GM18861 (cell line): ENCODE measurements at regions not wholly inside any gene's neighbourhood (a gene's known extent, or its start where the extent isn't known, plus 50 kb on each side); places are given as distances from the start of the nearest gene placed in this dataset.
"Not testable (repeated sequence)": the region's sequence is repeated elsewhere in the genome, so short reads cannot be mapped to it uniquely, and the experiment has no call there.

Experiments used
- ATAC-seq: cut with Tn5 transposase; IDR thresholded peaks from one replicate; pipeline ENCODE4 v1.9.1; 2021; ENCODE audit not compliant: unreplicated experiment

DNA sequence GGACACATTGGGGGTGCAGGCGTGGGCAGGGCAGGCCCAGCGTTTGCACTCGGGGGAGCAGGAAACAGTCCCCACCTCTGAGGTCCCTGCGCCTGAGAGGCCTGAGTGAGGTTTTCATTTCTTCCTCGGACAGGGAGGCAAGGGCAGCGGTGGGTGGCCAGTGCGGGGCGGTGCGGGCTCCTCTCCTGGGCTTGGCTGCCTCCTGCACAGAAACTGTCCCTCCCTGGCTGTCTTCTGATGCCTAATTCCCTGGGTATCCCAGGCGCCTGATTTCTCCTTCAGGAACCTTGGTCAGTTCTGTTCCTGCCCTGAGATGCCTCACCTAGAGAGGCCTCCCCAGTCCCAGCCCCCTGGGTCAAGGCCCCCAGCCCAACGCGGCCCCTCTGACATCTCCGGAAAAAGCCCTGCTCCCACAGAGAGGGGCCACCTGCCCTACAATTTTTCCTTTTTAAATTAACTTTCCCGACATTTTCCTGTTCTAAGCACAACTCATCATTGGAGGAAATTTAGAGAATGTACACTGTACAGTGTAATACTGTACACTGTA, 260.3 kb downstream of the ADGRD1 start:
- no peak for ATAC-seq

DNA sequence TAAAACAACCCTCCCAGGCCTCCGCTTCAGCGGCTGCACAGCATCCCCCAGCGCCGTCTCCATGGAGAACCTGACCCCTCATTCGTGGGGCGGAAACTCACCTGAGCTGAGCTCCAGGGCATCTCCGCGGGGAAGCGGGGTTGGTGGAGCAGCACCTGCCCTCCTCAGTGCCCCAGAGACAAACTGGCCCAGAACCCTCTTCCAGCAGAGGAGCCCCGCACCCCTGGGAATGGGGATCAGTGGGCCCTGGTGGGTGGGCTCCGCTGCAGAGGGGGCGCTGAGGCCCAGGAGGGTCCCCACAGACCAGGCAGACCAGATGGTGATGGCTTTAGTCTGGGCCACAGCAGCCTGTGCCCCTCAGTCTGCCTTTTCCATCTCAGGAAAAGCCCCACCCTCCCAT, 261.2 kb downstream of the ADGRD1 start:
- ATAC-seq = not testable (repeated sequence)

DNA sequence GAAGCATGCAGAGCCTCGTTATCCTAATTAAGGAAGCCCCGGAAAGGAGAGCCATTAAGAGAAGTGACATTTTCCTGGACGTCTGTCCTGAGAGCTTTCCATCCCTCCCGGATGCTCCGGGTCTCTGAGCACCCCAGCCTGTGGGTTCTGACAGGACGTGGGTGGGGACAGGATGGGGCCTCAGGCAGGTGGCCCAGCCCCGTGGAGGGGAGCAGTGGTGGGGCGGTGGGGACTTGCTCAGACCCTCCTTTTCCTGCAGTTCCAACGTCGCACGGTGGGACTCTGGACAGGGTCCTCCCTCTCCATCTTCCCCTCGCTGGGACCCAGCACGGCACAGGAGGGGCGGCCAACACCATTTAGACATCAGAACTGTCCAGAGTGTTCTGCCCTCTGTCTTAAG, 262.9 kb downstream of the ADGRD1 start:
- not testable (repeated sequence) for ATAC-seq

DNA sequence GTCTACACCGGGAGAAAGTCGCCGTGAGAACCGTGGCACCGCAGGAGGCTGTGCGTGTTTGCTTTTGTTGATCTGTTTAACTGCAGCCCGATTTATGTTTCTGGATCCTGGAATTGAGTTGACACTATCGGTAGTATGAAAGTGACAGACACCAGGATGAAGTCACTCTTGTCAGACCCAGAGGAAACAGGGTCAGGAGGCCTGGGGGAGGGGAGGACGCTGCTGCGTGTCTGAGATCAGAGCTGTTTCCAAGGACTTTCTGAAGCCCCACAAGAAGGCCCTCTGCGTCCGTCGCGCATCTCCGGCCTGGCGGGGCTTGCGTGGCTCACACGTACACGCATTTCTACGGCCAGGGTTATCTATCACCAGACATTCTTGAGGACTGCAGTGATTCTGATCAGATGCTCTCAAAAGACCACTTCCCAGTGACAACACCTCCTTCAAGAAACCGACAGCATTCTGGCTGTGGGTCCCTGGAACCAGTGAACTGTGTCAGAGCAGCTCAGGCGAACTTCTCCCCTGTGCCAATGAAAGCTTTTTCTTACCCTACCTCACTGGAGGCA, 263.4 kb downstream of the ADGRD1 start:
- ATAC-seq = no peak

DNA sequence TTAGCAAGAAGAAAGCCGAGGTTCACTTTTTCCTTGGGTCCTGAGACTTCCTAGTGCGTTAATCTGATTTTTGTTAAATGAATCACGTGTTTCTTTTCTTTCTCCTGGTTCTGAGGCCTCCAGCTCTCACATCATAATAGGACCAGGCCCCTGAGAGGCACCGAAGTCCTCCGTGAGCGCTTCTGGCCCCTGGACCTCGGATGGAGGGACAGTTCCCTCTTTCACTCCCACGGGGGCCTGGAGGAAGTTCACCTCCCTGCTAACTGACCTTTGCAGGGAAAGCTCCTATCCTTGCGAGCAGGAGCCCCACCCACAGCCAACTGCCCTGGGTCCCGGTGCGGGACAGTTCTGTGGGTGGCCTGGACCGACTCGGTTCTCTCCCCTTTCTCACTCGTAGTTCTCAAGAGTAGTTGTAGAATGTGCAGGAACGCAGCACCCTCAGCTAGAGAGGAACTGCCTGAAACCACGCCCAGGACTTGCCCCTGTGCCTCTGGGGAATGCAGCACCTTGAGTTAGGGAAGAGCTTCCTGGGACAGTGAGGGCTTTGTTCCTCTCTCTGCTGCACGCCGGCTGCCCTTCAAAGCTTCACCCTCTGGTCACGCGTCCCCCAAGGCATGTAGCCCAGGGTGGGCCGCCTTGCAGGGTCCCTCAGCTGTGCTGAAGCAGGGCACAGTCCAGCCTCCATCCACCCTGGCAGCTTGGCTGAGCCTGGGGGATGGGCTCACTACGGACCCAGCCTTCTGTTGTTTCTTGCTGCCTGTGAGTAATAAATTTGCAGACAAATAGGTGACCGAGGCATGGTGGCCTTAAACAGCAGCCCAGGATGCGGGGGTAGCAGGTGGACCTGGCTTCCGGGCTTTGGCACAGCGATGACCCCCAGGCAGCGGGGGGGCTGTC, 264.6 kb downstream of the ADGRD1 start:
- peak; percentile 45 for ATAC-seq

DNA sequence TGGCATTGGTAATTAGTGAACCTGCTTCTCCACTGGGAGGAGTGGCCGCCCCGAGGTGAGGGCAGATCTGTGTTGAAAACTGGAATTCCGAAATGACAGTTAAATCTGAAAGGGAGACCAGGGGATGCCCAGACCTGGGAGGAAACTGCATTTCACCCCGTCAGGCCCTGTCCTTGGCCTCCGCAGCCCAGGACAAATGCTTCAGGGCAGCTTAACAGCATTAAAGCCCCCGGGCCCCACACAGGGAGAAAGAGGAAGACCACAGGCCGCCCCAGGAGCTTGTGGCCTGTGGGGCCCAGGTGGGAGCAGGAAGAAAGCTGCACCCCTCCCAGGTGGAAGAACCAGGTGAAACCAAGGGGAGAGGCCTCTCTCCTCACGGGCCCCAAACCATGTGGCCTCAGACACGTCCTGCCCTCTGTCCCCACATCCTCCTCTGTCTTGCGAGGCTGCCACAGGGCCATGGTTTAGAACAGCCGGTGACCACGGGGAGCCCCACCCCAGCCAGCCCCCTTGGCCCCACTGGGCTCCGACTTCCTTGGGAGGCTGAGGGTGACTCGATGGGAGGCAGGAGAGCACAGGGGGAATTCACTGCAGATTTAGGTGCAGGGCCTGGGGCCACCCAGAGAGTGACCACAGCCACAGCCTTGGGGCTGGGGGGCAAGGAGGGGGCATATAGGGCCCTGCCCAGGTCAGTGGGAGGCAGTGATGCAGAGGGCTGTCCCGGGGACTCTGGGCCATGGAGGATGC, 265.4 kb downstream of the ADGRD1 start:
- no peak for ATAC-seq

DNA sequence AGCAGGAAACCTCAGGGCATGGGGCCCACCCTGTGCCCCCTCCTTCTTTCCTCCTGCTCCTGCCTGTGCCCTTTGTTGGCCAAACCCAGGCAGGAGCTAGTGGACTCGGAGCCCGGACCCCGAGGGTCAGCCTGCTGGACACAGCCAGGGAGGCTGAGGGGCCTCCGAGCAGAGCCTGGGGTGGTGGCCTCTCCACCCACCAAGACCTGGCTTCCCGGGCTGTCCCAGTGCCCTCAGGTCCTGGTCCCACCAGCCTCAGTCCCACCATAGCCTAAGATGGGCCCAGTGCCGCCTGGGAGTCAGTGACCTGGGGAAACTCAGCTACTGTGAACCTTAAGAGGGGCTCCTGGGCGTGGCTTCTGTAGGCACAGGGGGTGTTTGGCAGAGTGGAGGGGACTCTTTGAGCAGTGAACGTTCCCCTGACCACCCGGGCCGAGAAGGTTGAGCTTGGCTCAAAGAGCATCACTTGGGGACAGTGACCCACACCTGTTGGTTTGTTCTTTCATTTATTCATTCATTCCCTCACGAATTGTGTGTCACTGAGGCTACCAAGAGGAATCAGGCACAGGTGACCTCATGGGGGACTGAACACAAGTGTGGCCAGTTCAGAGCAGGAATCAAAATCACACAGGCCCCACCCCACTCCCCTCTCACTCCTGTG, 266.1 kb downstream of the ADGRD1 start:
- no peak for ATAC-seq

DNA sequence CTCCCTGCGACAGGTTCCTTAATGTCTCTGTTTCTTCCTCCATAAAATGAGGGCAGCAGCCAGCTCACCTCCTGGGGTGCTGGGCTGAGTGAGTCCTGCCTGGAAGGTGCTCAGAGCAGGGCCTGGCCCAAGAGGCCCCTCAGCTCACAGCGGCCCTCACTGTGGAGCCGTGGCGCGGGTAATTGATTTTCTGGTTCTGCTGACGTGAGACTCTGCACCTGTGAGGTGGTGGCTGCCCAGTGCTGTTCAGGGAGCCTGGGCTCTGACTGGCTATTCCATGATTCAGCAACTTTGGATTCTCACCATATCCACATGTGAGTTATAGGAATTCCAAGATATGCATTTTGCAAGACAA, 266.6 kb downstream of the ADGRD1 start:
- no peak for ATAC-seq

DNA sequence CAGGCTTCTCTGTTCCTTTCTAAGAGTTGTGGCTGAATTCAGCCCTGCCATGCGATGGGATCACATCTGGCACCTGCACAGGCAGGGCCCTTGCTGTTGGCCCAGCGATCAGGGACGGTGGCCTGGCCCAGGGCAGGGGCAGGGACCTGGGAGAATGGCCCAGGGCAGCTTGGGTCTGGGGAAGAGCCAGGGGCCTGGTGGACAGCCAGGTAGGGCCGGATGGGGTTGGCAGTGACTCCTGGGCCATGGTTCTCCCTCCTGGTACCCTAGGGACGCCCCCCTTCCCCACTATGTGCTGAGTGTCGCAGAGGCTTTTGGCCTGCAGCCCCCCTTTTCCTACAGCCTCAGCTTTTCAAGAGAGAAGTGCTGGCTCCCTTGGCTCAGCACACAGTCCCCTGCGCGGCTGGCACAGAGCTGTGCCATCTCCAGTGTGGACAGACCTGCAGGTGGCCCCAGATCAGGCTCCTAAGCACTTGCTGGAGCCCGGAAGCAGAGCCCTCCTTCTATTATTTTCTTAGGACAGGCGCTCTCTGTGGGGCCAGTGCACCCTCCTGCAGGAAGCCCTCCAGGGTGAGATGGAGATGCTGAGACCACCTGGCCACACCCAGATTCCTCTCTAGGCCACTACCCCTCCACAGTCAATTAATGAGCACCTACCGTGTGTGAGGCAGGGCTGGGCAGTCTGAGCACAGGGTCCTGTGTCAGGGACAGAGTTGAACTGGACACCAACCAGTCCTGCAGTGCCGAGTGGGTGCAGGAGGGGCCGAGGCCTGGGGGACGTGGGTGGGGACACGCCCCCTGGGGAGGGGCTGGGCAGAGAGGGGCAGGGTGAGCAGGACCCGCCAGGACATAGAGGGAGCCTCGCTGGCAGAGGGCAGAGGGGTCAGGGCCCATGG, 267.6 kb downstream of the ADGRD1 start:
- no peak for ATAC-seq

DNA sequence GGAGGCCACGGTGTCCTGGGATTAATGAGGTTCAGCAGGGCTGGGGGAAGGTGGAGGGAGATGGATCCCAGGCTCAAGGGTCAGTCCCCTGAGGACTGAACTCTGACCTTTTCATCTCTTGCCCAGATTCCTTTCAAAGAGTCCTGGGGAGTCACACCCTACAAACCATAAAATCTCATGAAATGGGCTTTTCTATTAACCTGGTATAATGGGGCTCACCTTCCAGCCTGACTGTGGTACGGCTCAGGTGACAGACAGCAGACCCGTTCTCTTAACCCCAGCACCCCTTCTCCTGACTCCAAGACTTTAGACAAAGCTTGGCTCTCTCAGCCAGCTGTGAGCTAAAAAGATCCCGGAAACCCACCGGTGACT, 268.2 kb downstream of the ADGRD1 start:
- no peak for ATAC-seq

DNA sequence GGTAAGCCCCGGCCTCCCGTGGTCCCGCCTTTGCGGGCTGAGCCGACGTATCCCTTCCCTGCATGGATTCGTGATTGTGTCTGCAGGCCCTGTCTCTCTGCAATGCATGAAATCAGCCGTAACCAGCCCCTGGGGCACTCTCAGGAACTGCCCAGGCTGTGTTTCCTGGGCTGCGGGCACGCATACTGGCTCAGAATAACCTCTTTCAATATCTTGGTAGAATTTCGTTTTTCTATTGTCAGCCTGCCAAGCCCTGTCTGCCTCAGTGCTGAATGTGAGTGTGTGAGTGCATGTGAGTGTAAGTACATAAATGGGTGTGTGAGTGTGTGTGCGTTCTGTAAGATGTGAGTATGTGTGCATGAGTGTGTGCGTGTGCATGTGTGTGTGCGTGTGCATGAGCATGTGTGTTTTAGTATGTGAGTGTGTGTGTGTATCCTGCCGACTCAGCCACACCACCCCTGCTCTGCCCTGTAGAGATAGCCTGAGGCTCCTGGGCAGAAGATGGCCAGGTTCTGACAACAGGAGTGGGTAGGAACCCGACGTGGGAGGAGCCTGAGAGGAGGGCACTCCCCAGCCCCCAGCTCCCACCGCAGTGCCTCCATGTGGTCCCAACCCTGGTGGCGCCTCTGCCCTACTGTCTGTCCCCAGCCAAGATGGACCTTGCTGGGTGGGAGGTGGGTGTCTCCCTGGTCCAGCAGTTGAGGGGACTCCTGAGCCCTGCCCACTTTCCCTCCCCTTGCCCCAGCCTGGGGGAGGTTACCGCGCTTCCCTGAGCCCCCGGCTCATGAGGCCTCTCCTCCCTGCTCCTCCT, 268.8 kb downstream of the ADGRD1 start:
- ATAC-seq = peak; percentile 67

DNA sequence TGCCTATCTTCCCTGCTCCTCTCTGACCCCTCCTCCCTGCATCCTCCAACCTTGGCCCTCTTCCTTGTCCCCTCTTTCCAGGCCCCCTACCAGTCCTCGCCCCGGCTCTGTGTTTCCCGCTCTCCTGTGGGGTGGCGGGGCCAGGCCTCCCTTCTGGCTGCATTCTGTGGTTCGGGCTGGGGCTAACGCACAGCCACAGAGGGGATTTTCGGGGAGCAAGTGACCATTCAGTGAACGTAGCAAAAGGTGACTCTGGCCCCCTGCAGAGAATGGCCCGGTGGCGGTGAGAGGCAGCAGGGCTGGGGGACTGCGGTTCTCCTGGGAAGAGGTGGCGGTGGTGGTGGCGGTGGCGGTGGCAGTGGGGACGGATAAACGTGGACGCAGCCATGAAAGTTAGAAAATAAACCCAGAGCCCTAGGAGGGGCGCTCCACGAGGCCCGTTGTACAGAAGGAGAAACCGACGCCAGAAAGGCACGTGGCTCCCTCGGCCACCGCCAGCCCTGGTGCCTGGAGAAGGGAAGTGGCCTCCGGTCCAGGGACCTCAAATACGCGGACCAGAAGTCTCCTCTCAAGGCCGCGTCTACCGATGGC, 269.6 kb downstream of the ADGRD1 start:
- ATAC-seq = no peak

DNA sequence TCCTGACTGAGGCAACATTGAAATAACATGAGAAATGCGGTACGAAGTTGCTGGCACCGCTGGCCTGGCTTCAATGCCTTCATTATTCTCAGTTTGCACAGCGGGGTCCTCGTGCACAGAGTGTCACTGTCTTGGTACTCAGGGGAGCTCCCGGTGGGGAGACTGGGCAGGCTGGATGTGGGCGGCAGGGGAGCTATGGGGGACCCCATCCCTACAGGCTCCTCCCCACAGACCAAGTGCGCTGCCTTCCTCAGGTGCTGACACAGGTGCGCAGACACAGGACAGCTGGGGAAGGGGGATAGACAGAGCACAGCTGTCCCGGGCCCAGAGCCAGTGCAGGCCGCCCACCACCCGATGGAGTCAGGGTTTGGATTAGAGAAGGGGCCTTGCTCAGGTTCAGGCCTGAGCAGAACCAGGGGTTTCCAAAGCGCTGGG, 270.1 kb downstream of the ADGRD1 start:
- ATAC-seq = no peak

DNA sequence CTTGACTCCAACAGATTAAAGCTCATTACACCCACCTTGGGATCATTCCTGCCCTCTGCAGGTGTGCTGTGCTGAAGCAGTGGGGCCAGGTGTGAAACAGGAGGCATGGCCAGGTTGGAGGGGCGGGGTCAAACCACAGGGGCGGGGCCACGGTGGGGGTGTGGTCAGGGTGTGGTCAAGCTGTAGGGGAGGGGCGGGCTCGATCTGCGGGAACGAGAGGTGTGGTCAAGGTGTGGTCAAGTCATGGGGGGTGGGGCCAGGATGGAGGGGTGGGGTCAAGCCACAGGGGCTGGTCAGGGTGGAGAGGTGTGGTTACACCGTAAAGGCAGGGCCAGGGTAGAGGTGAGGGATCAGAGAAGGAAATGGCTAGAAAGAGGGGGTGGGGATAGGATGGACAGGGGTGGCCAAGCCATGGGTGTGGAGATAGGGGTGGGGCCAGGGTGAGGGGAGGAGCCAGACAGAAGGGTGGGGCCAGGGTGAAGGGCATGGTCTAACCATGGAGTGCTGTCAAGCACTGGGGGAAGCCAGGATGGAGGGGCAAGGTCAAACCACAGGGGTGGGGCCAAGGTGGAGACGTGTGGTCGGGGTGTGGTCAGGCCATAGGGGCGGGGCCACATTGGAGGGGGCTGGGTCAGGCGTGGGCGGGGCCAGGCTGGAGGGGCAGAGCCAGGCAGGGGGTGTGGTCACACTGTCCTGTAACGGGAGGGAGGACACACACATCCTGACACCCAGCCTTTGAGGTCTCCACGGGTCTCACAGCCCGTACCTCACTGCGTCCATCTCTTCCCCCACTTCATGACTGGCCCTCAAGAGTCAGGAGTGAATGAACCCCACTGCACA, 270.7 kb downstream of the ADGRD1 start:
- ATAC-seq = not testable (repeated sequence)

DNA sequence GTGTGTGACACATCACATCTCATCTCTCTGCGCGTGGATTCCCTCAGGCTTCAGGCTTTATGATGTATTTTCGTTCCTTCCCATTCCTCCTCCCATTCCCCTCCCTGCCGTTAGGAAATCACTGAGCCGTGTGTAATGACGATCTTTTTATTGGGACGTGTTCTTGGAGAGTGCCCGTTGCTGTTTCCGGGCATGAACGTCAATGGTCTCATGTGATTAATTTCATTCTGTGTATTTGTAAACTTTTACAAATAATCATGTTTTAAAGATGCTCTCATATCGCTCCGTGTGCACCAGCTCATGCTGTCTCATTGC, 271.3 kb downstream of the ADGRD1 start:
- not testable (repeated sequence) for ATAC-seq

DNA sequence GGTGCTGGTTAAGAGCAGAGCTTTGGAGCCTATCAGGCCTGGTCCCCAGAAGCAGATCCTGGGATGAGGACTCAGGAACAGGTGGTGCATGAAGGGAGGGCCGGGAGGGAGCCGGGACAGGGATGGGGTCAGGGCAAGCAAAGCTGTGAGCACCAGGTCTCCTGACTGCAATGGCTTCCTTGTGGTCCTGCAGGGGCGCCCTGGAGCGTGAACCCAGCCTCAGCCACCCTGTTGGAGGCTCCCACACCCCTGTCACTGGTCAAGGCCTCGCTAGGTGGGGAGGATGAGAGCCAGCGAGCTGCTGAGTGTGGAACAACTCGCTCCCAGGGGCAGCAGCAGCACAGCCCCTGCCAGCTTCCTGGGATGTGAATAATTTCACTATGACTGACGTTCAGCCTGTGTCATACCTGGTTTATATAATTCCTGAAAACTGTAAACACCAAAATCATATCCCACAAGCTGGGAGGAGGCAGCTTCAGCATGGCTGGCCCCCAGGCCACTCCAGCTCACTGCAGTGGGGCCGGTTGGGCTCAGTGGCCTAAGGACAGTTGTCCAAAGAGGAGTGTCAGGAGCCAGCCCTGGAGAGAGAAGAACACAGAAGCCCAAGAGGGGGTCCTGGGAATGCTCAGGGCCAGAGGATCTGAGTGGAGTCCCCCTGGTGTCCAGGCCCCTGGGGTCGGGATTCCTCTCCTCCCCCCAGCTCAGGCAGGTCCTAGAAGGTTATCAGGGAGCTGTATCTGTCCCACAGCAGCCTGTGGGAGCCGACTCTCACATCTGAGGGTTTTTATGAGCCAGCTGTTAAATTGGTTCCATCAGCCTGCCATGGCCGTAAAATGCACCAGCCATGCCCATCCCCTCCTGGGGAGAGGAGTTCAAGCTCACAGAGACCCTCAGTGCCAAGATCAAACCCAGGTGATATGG, 272.9 kb downstream of the ADGRD1 start:
- no peak for ATAC-seq

DNA sequence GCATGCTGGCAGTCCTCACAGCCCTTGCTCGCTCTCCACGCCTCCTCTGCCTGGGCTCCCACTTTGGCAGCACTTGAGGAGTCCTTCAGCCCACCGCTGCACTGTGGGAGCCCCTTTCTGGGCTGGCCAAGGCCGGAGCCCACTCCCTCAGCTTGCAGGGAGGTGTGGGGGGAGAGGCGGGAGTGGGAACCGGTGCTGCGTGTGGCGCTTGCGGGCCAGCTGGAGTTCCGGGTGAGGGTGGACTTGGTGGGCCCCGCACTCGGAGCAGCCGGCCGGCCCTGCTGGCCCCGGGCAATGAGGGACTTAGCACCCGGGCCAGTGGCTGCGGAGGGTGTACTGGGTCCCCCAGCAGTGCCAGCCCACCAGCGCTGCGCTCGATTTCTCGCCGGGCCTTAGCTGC, 273.9 kb downstream of the ADGRD1 start:
- ATAC-seq = not testable (repeated sequence)
